ENCODE measurements at regions not wholly inside any gene's neighbourhood (a gene's known extent, or its start where the extent isn't known, plus 50 kb on each side); places are given as distances from the start of the nearest gene placed in this dataset.

GRCh38 chr7:47007471-47007870 lies 574.4 kb downstream of the TNS3 start:
- no peak for TF ChIP-seq EZH2 (IDR thresholded peaks at IDR 0.05)
- TF ChIP-seq CTCF (IDR thresholded peaks at IDR 0.05), result no peak
